GM10266 (cell line): ENCODE measurements at regions not wholly inside any gene's neighbourhood (a gene's known extent, or its start where the extent isn't known, plus 50 kb on each side); places are given as distances from the start of the nearest gene placed in this dataset.

Experiments
- DNase-seq: peaks from one replicate; pipeline ENCODE4 v3.0.0; 2012; ENCODE audit errors: extremely low spot score
- CTCF ChIP-seq: IDR thresholded peaks from 2 replicates; pipeline ENCODE4 v1.5.1; 2012; ENCODE audit warnings: mild to moderate bottlenecking, low read depth; ENCODE audit not compliant: control insufficient read depth, insufficient read depth; ENCODE audit errors: missing control alignments

- TF ChIP-seq CTCF = no peak
- no peak for DNase-seq
Observed at GRCh38 chr3:164468055-164468454, 610.2 kb downstream of the SI start.

- TF ChIP-seq CTCF = no peak
- no peak for DNase-seq
Observed at GRCh38 chr3:164467007-164467406, 611.3 kb downstream of the SI start.

GRCh38 chr3:164465172-164465571 lies 613.1 kb downstream of the SI start:
- DNase-seq = no peak
- no peak for TF ChIP-seq CTCF

GRCh38 chr3:164460851-164461250 lies 617.4 kb downstream of the SI start:
- DNase-seq = no peak
- TF ChIP-seq CTCF = no peak

- DNase-seq = no peak
- no peak for TF ChIP-seq CTCF
Observed at GRCh38 chr3:164459521-164460151, 618.7 kb downstream of the SI start.

GRCh38 chr3:164458986-164459385 lies 619.3 kb downstream of the SI start:
- no peak for TF ChIP-seq CTCF
- no peak for DNase-seq

- TF ChIP-seq CTCF = no peak
- DNase-seq = no peak
Observed at GRCh38 chr3:164453714-164454113, 624.6 kb downstream of the SI start.
